Stomach (tissue), 4 donors: ENCODE measurements at regions not wholly inside any gene's neighbourhood (a gene's known extent, or its start where the extent isn't known, plus 50 kb on each side); places are given as distances from the start of the nearest gene placed in this dataset.

Experiments used
- CTCF ChIP-seq, 7 experiments: fragments of 450-650 bp in 4 of 7; fragments of 200-600 bp in 3 of 7; sonication (generic) in 3 of 7; IDR thresholded peaks; one replicate each; pipeline ENCODE4 v1.5.1; 2016 to 2019; ENCODE audit warnings: antibody characterized with exemption in 7 of 7, control low read depth in 2 of 7, mild to moderate bottlenecking in 1 of 7
- EP300 ChIP-seq: sonication (generic); formaldehyde crosslinking; IDR thresholded peaks from one replicate; pipeline ENCODE4 v1.6.1; 2017; ENCODE audit warnings: antibody characterized with exemption
- POLR2A ChIP-seq, 4 donors: fragments of 450-650 bp; IDR thresholded peaks; one replicate each; pipeline ENCODE4 v1.6.1; 2016; ENCODE audit warnings: antibody characterized with exemption in 4 of 4, control low read depth in 2 of 4, mild to moderate bottlenecking in 1 of 4, moderate library complexity in 1 of 4

- TF ChIP-seq CTCF (IDR thresholded peaks at IDR 0.05) = peak in 3 of 7 experiments; percentile 13 to 40 (median 38)
- TF ChIP-seq POLR2A (IDR thresholded peaks at IDR 0.05) = no peak
- no peak for TF ChIP-seq EP300
Observed at GRCh38 chr3:43162230-43163084, 56.6 kb upstream of the POMGNT2 start.
